ENCODE measurements at regions not wholly inside any gene's neighbourhood (a gene's known extent, or its start where the extent isn't known, plus 50 kb on each side); places are given as distances from the start of the nearest gene placed in this dataset.

DNA sequence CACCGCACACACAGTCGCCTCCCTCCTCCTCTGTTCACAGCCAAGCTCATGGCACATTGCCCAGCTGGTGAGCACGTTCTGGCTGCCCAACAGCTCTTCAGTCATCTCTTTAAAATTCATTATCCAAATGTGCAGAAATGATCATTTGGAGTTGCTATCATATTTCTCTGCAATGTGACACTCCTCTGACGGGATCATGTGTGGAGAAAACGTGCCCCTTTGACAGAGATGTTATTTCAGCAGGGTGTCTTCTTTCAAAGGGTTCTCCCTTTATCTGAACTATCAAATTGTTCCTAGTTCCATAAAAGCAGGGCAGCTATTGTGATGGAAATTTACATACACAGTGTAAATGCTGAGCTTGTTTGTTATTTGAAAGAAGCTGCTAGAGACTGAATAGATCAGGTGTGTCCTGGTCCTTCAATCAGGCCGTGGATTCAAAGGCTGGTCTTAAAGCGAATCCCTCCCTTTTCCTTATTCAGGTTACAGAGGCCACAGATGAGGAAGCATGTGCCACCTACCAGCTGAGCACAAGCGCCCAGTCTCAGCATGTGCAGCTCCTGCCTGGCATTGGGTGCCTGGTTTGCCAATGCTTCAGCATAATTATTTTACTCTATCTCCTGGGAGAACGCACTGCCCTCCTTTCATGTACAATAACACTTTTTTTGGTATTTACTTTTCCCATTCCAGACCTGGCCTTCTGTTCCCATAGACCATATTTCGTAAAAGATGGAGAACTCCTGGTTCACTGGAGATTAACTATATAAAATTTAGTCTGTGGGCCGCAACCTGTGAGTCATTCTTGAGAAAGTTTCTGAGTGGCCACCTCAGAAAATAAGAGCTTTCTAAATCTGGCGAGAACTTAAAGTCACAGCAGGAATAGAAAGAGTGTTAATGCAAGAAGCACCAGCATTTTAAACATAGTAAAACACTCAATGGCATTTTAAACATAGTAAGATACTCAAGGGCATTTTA, 433.7 kb downstream of the ENC1 start:
- TF ChIP-seq EGR1 (IDR thresholded peaks at IDR 0.05), result no peak
- TF ChIP-seq CEBPB (IDR thresholded peaks at IDR 0.05), result no peak
- TF ChIP-seq, protein P1, sequence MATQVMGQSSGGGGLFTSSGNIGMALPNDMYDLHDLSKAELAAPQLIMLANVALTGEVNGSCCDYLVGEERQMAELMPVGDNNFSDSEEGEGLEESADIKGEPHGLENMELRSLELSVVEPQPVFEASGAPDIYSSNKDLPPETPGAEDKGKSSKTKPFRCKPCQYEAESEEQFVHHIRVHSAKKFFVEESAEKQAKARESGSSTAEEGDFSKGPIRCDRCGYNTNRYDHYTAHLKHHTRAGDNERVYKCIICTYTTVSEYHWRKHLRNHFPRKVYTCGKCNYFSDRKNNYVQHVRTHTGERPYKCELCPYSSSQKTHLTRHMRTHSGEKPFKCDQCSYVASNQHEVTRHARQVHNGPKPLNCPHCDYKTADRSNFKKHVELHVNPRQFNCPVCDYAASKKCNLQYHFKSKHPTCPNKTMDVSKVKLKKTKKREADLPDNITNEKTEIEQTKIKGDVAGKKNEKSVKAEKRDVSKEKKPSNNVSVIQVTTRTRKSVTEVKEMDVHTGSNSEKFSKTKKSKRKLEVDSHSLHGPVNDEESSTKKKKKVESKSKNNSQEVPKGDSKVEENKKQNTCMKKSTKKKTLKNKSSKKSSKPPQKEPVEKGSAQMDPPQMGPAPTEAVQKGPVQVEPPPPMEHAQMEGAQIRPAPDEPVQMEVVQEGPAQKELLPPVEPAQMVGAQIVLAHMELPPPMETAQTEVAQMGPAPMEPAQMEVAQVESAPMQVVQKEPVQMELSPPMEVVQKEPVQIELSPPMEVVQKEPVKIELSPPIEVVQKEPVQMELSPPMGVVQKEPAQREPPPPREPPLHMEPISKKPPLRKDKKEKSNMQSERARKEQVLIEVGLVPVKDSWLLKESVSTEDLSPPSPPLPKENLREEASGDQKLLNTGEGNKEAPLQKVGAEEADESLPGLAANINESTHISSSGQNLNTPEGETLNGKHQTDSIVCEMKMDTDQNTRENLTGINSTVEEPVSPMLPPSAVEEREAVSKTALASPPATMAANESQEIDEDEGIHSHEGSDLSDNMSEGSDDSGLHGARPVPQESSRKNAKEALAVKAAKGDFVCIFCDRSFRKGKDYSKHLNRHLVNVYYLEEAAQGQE (IDR thresholded peaks at IDR 0.05; ENCODE audit: low read depth), result no peak
- peak; percentile 74 for TF ChIP-seq NFIC (IDR thresholded peaks at IDR 0.05)
- TF ChIP-seq, protein P2, sequence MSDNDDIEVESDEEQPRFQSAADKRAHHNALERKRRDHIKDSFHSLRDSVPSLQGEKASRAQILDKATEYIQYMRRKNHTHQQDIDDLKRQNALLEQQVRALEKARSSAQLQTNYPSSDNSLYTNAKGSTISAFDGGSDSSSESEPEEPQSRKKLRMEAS (IDR thresholded peaks at IDR 0.05), result peak; percentile 71
- no peak for TF ChIP-seq EP300 (IDR thresholded peaks at IDR 0.05; ENCODE audit: borderline replicate concordance)
- TF ChIP-seq TCF12 (IDR thresholded peaks at IDR 0.05; ENCODE audit: low read depth), result no peak
- TF ChIP-seq FOXM1 (IDR thresholded peaks at IDR 0.05; ENCODE audit: borderline replicate concordance, low read depth), result no peak
- TF ChIP-seq TAF1 (IDR thresholded peaks at IDR 0.05; ENCODE audit: low read depth), result no peak
- no peak for TF ChIP-seq RAD21 (IDR thresholded peaks at IDR 0.05; ENCODE audit: low read depth)
- TF ChIP-seq, protein P3, sequence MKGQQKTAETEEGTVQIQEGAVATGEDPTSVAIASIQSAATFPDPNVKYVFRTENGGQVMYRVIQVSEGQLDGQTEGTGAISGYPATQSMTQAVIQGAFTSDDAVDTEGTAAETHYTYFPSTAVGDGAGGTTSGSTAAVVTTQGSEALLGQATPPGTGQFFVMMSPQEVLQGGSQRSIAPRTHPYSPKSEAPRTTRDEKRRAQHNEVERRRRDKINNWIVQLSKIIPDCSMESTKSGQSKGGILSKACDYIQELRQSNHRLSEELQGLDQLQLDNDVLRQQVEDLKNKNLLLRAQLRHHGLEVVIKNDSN (IDR thresholded peaks at IDR 0.05), result no peak
